ENCODE measurements at regions not wholly inside any gene's neighbourhood (a gene's known extent, or its start where the extent isn't known, plus 50 kb on each side); places are given as distances from the start of the nearest gene placed in this dataset.

GRCh38 chr1:184199036-184199435, 147.5 kb downstream of the TSEN15 start:
- no peaks in the 10 kb centered on the region for H3K36me3 ChIP-seq (ENCODE audit: control insufficient read depth in 1 of 2, insufficient read depth in 2 of 2, low read length in 2 of 2)

DNA sequence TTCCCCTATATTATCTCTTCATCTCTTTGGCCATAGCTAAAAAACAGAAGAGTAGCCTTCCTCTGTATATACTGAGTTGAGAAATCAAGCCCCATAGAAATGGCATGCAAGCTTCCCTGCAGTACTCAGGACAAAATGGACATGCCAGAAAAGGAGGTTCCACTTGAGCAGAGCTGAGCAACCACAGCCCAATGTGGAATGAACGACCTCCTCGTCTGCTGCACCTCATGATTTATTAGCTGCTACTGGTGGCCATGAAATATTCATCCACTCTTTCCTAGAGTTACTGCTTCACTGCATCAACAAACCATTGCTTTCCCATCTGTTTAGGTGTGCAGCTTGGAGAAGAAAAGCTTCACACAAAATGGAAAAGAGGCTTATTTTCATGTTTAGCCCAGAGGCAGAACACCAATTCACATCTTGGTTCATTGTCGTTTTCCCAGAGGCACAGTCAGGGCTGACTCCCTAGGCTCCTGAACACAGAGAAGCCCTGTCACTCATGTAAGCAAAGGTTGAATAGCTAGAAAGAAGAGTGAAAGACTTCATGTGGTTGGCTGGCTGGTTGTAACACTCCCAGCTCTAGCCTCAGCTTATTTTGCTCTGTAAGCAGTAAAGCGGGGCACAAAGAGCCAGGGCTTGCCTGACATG, 148.0 kb downstream of the TSEN15 start:
- Histone ChIP-seq H3K4me1 (ENCODE audit: control insufficient read depth in 1 of 2, insufficient read depth in 2 of 2, low read length in 2 of 2) (peaks cover 0 to 2% of the 10 kb centered on the region in 2 donors), H3K36me3 (ENCODE audit: control insufficient read depth in 1 of 2, insufficient read depth in 2 of 2, low read length in 2 of 2) (no peaks in the 10 kb centered on the region), H3K27me3 (ENCODE audit: low read depth, low read length) (no peaks in the 10 kb centered on the region), H3K27ac (ENCODE audit: low read length) (no peak overlapping the region), H3K4me3 (ENCODE audit: low read depth in 1 of 2, low read length in 2 of 2) (no peak overlapping the region), H3K9me3 (ENCODE audit: control insufficient read depth in 1 of 2, low read length in 2 of 2) (no peaks in the 10 kb centered on the region)

More at GRCh38 chr1:184199036-184199435, 147.5 kb downstream of the TSEN15 start:
- peaks cover 0 to 7% of the 10 kb centered on the region in 2 donors for H3K4me1 ChIP-seq (ENCODE audit: control insufficient read depth in 1 of 2, insufficient read depth in 2 of 2, low read length in 2 of 2)
- H3K9me3 ChIP-seq (ENCODE audit: control insufficient read depth in 1 of 2, low read length in 2 of 2), result no peaks in the 10 kb centered on the region
- H3K27me3 ChIP-seq (ENCODE audit: low read depth, low read length), result no peaks in the 10 kb centered on the region
- H3K27ac ChIP-seq (ENCODE audit: low read length), result no peak overlapping the region
- H3K4me3 ChIP-seq (ENCODE audit: low read depth in 1 of 2, low read length in 2 of 2), result no peak overlapping the region

- H3K9me3 ChIP-seq (ENCODE audit: control insufficient read depth in 1 of 2, low read length in 2 of 2), result no peaks in the 10 kb centered on the region
- no peaks in the 10 kb centered on the region for H3K27me3 ChIP-seq (ENCODE audit: low read depth, low read length)
These were observed 157.1 kb downstream of the TSEN15 start for GRCh38 chr1:184208622-184209021.

GRCh38 chr1:184210031-184210430, 158.5 kb downstream of the TSEN15 start:
- no peak overlapping the region for H3K4me3 ChIP-seq (ENCODE audit: low read depth in 1 of 2, low read length in 2 of 2)
- no peak overlapping the region for H3K27ac ChIP-seq (ENCODE audit: low read length)
- H3K4me1 ChIP-seq (ENCODE audit: control insufficient read depth in 1 of 2, insufficient read depth in 2 of 2, low read length in 2 of 2), result no peaks in the 10 kb centered on the region
- no peaks in the 10 kb centered on the region for H3K36me3 ChIP-seq (ENCODE audit: control insufficient read depth in 1 of 2, insufficient read depth in 2 of 2, low read length in 2 of 2)
- H3K9me3 ChIP-seq (ENCODE audit: control insufficient read depth in 1 of 2, low read length in 2 of 2), result no peaks in the 10 kb centered on the region
- H3K27me3 ChIP-seq (ENCODE audit: low read depth, low read length), result no peaks in the 10 kb centered on the region

More at GRCh38 chr1:184208622-184209021, 157.1 kb downstream of the TSEN15 start:
- Histone ChIP-seq H3K36me3 (ENCODE audit: control insufficient read depth in 1 of 2, insufficient read depth in 2 of 2, low read length in 2 of 2) (no peaks in the 10 kb centered on the region), H3K4me1 (ENCODE audit: control insufficient read depth in 1 of 2, insufficient read depth in 2 of 2, low read length in 2 of 2) (no peaks in the 10 kb centered on the region), H3K27ac (ENCODE audit: low read length) (no peak overlapping the region), H3K4me3 (ENCODE audit: low read depth in 1 of 2, low read length in 2 of 2) (no peak overlapping the region)

- Histone ChIP-seq H3K36me3 (ENCODE audit: control insufficient read depth in 1 of 2, insufficient read depth in 2 of 2, low read length in 2 of 2) (no peaks in the 10 kb centered on the region), H3K9me3 (ENCODE audit: control insufficient read depth in 1 of 2, low read length in 2 of 2) (no peaks in the 10 kb centered on the region), H3K27ac (ENCODE audit: low read length) (no peak overlapping the region), H3K4me3 (ENCODE audit: low read depth in 1 of 2, low read length in 2 of 2) (no peak overlapping the region), H3K4me1 (ENCODE audit: control insufficient read depth in 1 of 2, insufficient read depth in 2 of 2, low read length in 2 of 2) (no peaks in the 10 kb centered on the region), H3K27me3 (ENCODE audit: low read depth, low read length) (no peaks in the 10 kb centered on the region)
These were observed 159.3 kb downstream of the TSEN15 start for GRCh38 chr1:184210862-184211261.

- Histone ChIP-seq H3K27ac (ENCODE audit: low read length) (no peak overlapping the region), H3K4me1 (ENCODE audit: control insufficient read depth in 1 of 2, insufficient read depth in 2 of 2, low read length in 2 of 2) (no peaks in the 10 kb centered on the region), H3K36me3 (ENCODE audit: control insufficient read depth in 1 of 2, insufficient read depth in 2 of 2, low read length in 2 of 2) (no peaks in the 10 kb centered on the region), H3K4me3 (ENCODE audit: low read depth in 1 of 2, low read length in 2 of 2) (no peak overlapping the region), H3K9me3 (ENCODE audit: control insufficient read depth in 1 of 2, low read length in 2 of 2) (no peaks in the 10 kb centered on the region), H3K27me3 (ENCODE audit: low read depth, low read length) (no peaks in the 10 kb centered on the region)
These were observed 161.3 kb downstream of the TSEN15 start for GRCh38 chr1:184212649-184213314.

GRCh38 chr1:184214128-184214527, 162.6 kb downstream of the TSEN15 start:
- peaks cover 0 to 5% of the 10 kb centered on the region in 2 donors for H3K4me1 ChIP-seq (ENCODE audit: control insufficient read depth in 1 of 2, insufficient read depth in 2 of 2, low read length in 2 of 2)
- H3K4me3 ChIP-seq (ENCODE audit: low read depth in 1 of 2, low read length in 2 of 2), result no peak overlapping the region
- no peaks in the 10 kb centered on the region for H3K36me3 ChIP-seq (ENCODE audit: control insufficient read depth in 1 of 2, insufficient read depth in 2 of 2, low read length in 2 of 2)
- H3K27ac ChIP-seq (ENCODE audit: low read length), result no peak overlapping the region
- H3K27me3 ChIP-seq (ENCODE audit: low read depth, low read length), result no peaks in the 10 kb centered on the region
- H3K9me3 ChIP-seq (ENCODE audit: control insufficient read depth in 1 of 2, low read length in 2 of 2), result no peaks in the 10 kb centered on the region

GRCh38 chr1:184215274-184215925, 163.9 kb downstream of the TSEN15 start:
- no peak overlapping the region for H3K4me3 ChIP-seq (ENCODE audit: low read depth in 1 of 2, low read length in 2 of 2)
- H3K9me3 ChIP-seq (ENCODE audit: control insufficient read depth in 1 of 2, low read length in 2 of 2), result no peaks in the 10 kb centered on the region
- H3K4me1 ChIP-seq (ENCODE audit: control insufficient read depth in 1 of 2, insufficient read depth in 2 of 2, low read length in 2 of 2), result peaks cover 0 to 5% of the 10 kb centered on the region in 2 donors
- no peaks in the 10 kb centered on the region for H3K36me3 ChIP-seq (ENCODE audit: control insufficient read depth in 1 of 2, insufficient read depth in 2 of 2, low read length in 2 of 2)
- H3K27ac ChIP-seq (ENCODE audit: low read length), result no peak overlapping the region
- H3K27me3 ChIP-seq (ENCODE audit: low read depth, low read length), result no peaks in the 10 kb centered on the region

- Histone ChIP-seq H3K27me3 (ENCODE audit: low read depth, low read length) (no peaks in the 10 kb centered on the region), H3K36me3 (ENCODE audit: control insufficient read depth in 1 of 2, insufficient read depth in 2 of 2, low read length in 2 of 2) (no peaks in the 10 kb centered on the region), H3K27ac (ENCODE audit: low read length) (no peak overlapping the region), H3K9me3 (ENCODE audit: control insufficient read depth in 1 of 2, low read length in 2 of 2) (no peaks in the 10 kb centered on the region), H3K4me3 (ENCODE audit: low read depth in 1 of 2, low read length in 2 of 2) (no peak overlapping the region), H3K4me1 (ENCODE audit: control insufficient read depth in 1 of 2, insufficient read depth in 2 of 2, low read length in 2 of 2) (peaks cover 0 to 5% of the 10 kb centered on the region in 2 donors)
These were observed 167.0 kb downstream of the TSEN15 start for GRCh38 chr1:184218458-184219075.

GRCh38 chr1:184219414-184219813, 167.4 kb upstream of the C1orf21 start:
- Histone ChIP-seq H3K4me1 (ENCODE audit: control insufficient read depth in 1 of 2, insufficient read depth in 2 of 2, low read length in 2 of 2) (peaks cover 0 to 5% of the 10 kb centered on the region in 2 donors), H3K27ac (ENCODE audit: low read length) (no peak overlapping the region)

GRCh38 chr1:184219883-184220282, 166.9 kb upstream of the C1orf21 start:
- Histone ChIP-seq H3K36me3 (ENCODE audit: control insufficient read depth in 1 of 2, insufficient read depth in 2 of 2, low read length in 2 of 2) (no peaks in the 10 kb centered on the region), H3K27me3 (ENCODE audit: low read depth, low read length) (no peaks in the 10 kb centered on the region), H3K9me3 (ENCODE audit: control insufficient read depth in 1 of 2, low read length in 2 of 2) (no peaks in the 10 kb centered on the region), H3K4me1 (ENCODE audit: control insufficient read depth in 1 of 2, insufficient read depth in 2 of 2, low read length in 2 of 2) (peaks cover 0 to 5% of the 10 kb centered on the region in 2 donors), H3K4me3 (ENCODE audit: low read depth in 1 of 2, low read length in 2 of 2) (no peak overlapping the region), H3K27ac (ENCODE audit: low read length) (no peak overlapping the region)

More at GRCh38 chr1:184219414-184219813, 167.4 kb upstream of the C1orf21 start:
- H3K27me3 ChIP-seq (ENCODE audit: low read depth, low read length), result no peaks in the 10 kb centered on the region
- no peaks in the 10 kb centered on the region for H3K36me3 ChIP-seq (ENCODE audit: control insufficient read depth in 1 of 2, insufficient read depth in 2 of 2, low read length in 2 of 2)
- no peak overlapping the region for H3K4me3 ChIP-seq (ENCODE audit: low read depth in 1 of 2, low read length in 2 of 2)
- H3K9me3 ChIP-seq (ENCODE audit: control insufficient read depth in 1 of 2, low read length in 2 of 2), result no peaks in the 10 kb centered on the region
